ENCODE measurements at regions not wholly inside any gene's neighbourhood (a gene's known extent, or its start where the extent isn't known, plus 50 kb on each side); places are given as distances from the start of the nearest gene placed in this dataset.

DNA sequence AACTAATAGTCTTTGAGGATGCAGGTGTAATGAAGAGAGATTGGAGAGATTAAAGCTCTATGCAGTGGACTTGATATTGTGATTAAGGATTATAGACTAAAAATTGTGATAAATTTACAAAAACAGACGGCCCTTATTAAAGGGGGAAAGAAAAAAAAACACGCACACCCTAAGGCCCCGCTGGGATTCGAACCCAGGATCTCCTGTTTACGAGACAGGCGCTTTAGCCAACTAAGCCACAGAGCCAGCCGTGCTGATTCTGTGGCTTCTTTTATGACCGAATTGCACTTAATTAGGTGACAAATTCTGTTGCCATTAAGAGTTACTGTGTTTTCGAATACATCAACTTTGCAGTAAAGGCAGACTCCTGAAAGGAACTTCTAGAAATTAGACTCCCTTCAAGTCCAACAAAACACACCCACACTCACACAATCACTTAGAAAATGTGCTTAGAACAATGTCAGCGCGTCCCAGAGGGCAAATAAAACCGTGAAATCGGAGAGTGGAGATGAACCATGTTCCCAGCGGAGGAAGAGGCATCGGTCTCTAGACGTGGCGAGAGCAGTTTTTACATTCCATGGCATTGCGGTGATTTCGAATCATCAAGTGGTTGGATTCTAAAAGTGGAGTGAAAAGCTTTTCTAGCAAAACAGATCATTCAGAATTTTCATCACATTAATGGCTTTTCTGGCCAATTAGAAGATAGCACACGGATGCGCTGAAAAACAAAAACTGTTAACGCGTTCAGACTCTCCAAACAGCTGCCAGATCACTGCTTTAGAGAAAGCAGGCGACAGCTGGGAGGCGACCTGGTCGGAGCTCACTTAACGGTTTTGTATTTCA, 122.6 kb downstream of the GPX5 start:
- TF ChIP-seq EZH2 (IDR thresholded peaks at IDR 0.05; ENCODE audit: insufficient read depth, poor library complexity, severe bottlenecking) (no peak), EZH2phosphoT487 (IDR thresholded peaks at IDR 0.05; ENCODE audit: insufficient read depth, low read depth) (no peak)

Data from GM23248 (cell line).